ENCODE measurements at regions not wholly inside any gene's neighbourhood (a gene's known extent, or its start where the extent isn't known, plus 50 kb on each side); places are given as distances from the start of the nearest gene placed in this dataset.

DNA sequence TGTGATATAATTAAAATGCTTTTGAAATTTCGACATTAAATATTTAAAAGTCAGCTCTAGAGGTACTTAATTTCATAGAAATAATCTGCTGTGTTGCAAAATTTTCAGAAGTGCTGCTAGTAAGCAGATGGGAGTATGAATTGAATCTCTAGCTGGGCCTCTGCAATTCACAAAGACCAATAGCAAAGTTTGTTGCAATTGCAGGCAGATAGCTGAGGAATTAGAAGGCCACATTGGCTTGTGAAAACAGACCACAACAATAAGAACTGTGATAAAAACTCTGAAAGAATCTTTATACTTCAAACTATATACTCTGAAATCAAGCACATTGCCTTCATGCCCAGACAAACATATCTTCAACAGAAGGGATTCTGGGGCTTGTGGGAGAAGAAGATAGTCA lies 636.3 kb upstream of the SOX9 start:
- ChIA-PET POLR2A (ENCODE audit: unreplicated experiment) (no interaction called here), CTCF (no interaction called here)
- no peak overlapping the region for H3K9ac ChIP-seq (ENCODE audit: low read depth, low read length)
- H3K4me3 ChIP-seq (ENCODE audit: insufficient read depth, low read depth, low read length) = no peak overlapping the region
- H2AFZ ChIP-seq (replicated peaks; ENCODE audit: low read length, poor library complexity) = no peak overlapping the region
- no peak overlapping the region for H4K8ac ChIP-seq (ENCODE audit: low read depth in 2 of 2, low read length in 2 of 2)
- H3K4me2 ChIP-seq (ENCODE audit: low read depth, low read length) = no peak overlapping the region
- H3K79me1 ChIP-seq (ENCODE audit: low read depth in 1 of 2, low read length in 2 of 2) = no peaks in the 10 kb centered on the region
- H3K56ac ChIP-seq (ENCODE audit: extremely low read depth, insufficient read depth, low read length) = no peak overlapping the region
- H4K91ac ChIP-seq (ENCODE audit: insufficient read depth, low read depth, low read length) = no peak overlapping the region
- no peak overlapping the region for H3K14ac ChIP-seq (replicated peaks; ENCODE audit: low read depth, low read length)
- H3K36me3 ChIP-seq (ENCODE audit: control insufficient read depth, insufficient read depth, low read length) = no peaks in the 10 kb centered on the region
- no peaks in the 10 kb centered on the region for H3K4me1 ChIP-seq (ENCODE audit: control insufficient read depth, insufficient read depth, low read length)
- no peak overlapping the region for H3K27ac ChIP-seq (ENCODE audit: insufficient read depth, low read length)
- no TSS peak for BruUV-seq (replicated peaks)
- no peak overlapping the region for H2BK20ac ChIP-seq (ENCODE audit: low read depth, low read length)
- no peaks in the 10 kb centered on the region for H3K9me1 ChIP-seq (ENCODE audit: insufficient read depth, low read length)
- DNase-seq (no peak), ATAC-seq (ENCODE audit: low read depth) (no peak)
- H2AK5ac ChIP-seq (ENCODE audit: low read depth, low read length) = no peak overlapping the region
- no peak overlapping the region for H2AK9ac ChIP-seq (replicated peaks; ENCODE audit: low read depth, low read length, poor library complexity)
- H3K27me3 ChIP-seq (ENCODE audit: control insufficient read depth, insufficient read depth, low read length) = no peaks in the 10 kb centered on the region
- H3K4ac ChIP-seq (ENCODE audit: low read depth, low read length) = no peak overlapping the region
- no peaks in the 10 kb centered on the region for H3K9me3 ChIP-seq (ENCODE audit: control insufficient read depth, insufficient read depth, low read length)
- no peak overlapping the region for H4K5ac ChIP-seq (ENCODE audit: low read depth, low read length)
- no peak overlapping the region for H2BK5ac ChIP-seq (ENCODE audit: low read depth, low read length, poor library complexity, severe bottlenecking)
- H3K18ac ChIP-seq (ENCODE audit: low read depth, low read length) = no peak overlapping the region
- no peak overlapping the region for H3K23ac ChIP-seq (ENCODE audit: low read depth, low read length)
- in situ Hi-C loops (cut with MboI; ENCODE audit: low sequenced_read_pairs) (loop anchor here (10.0 kb wide), 1 partner anchor 620 kb away; no protein-coding TSS in a partner anchor), dilution Hi-C loops (cut with HindIII; ENCODE audit: low sequenced_read_pairs, unreplicated experiment) (no loop called here), intact Hi-C loops (cut with micrococcal nuclease) (no loop called here)
- TF ChIP-seq SMC3 (IDR thresholded peaks at IDR 0.05; ENCODE audit: low read depth, low read length) (no peak), FOS (IDR thresholded peaks at IDR 0.05; ENCODE audit: low read depth, low read length) (no peak), POLR2A (IDR thresholded peaks at IDR 0.05; ENCODE audit: low read depth, low read length) (no peak), RCOR1 (IDR thresholded peaks at IDR 0.05; ENCODE audit: insufficient replicate concordance, low read length) (no peak), BHLHE40 (IDR thresholded peaks at IDR 0.05; ENCODE audit: low read depth, low read length) (no peak), RAD21 (IDR thresholded peaks at IDR 0.05; ENCODE audit: low read length) (no peak), RFX5 (IDR thresholded peaks at IDR 0.05; ENCODE audit: low read depth, low read length) (no peak), MXI1 (IDR thresholded peaks at IDR 0.05; ENCODE audit: borderline replicate concordance, low read depth, low read length) (no peak), CHD1 (IDR thresholded peaks at IDR 0.05; ENCODE audit: low read depth, low read length) (no peak), MAFK (IDR thresholded peaks at IDR 0.05; ENCODE audit: low read depth, low read length) (no peak), MAZ (IDR thresholded peaks at IDR 0.05; ENCODE audit: borderline replicate concordance, low read depth, low read length) (no peak), NFE2L2 (IDR thresholded peaks at IDR 0.05; ENCODE audit: low read depth, low read length) (no peak), CEBPB (IDR thresholded peaks at IDR 0.05; ENCODE audit: low read depth, low read length) (no peak)
- TF ChIP-seq, protein P1, sequence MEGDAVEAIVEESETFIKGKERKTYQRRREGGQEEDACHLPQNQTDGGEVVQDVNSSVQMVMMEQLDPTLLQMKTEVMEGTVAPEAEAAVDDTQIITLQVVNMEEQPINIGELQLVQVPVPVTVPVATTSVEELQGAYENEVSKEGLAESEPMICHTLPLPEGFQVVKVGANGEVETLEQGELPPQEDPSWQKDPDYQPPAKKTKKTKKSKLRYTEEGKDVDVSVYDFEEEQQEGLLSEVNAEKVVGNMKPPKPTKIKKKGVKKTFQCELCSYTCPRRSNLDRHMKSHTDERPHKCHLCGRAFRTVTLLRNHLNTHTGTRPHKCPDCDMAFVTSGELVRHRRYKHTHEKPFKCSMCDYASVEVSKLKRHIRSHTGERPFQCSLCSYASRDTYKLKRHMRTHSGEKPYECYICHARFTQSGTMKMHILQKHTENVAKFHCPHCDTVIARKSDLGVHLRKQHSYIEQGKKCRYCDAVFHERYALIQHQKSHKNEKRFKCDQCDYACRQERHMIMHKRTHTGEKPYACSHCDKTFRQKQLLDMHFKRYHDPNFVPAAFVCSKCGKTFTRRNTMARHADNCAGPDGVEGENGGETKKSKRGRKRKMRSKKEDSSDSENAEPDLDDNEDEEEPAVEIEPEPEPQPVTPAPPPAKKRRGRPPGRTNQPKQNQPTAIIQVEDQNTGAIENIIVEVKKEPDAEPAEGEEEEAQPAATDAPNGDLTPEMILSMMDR (conservative IDR thresholded peaks at IDR 0.05; ENCODE audit: low read depth, low read length) = no peak
- TF ChIP-seq, protein P2, sequence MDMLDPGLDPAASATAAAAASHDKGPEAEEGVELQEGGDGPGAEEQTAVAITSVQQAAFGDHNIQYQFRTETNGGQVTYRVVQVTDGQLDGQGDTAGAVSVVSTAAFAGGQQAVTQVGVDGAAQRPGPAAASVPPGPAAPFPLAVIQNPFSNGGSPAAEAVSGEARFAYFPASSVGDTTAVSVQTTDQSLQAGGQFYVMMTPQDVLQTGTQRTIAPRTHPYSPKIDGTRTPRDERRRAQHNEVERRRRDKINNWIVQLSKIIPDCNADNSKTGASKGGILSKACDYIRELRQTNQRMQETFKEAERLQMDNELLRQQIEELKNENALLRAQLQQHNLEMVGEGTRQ (IDR thresholded peaks at IDR 0.05; ENCODE audit: low read depth, low read length) = no peak
- TF ChIP-seq, protein P3, sequence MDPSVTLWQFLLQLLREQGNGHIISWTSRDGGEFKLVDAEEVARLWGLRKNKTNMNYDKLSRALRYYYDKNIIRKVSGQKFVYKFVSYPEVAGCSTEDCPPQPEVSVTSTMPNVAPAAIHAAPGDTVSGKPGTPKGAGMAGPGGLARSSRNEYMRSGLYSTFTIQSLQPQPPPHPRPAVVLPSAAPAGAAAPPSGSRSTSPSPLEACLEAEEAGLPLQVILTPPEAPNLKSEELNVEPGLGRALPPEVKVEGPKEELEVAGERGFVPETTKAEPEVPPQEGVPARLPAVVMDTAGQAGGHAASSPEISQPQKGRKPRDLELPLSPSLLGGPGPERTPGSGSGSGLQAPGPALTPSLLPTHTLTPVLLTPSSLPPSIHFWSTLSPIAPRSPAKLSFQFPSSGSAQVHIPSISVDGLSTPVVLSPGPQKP (IDR thresholded peaks at IDR 0.05; ENCODE audit: borderline replicate concordance, low read depth, low read length) = no peak
- H4K20me1 ChIP-seq (ENCODE audit: insufficient read depth, low read length) = no peaks in the 10 kb centered on the region
- no CpG with 5 or more reads among the region's 1 CpG for WGBS, 2 experiments (ENCODE audit: extremely low coverage in 2 of 2, insufficient read length in 1 of 2)
- H2BK120ac ChIP-seq (ENCODE audit: low read depth, low read length) = no peak overlapping the region
- H2BK15ac ChIP-seq (ENCODE audit: low read depth, low read length) = no peak overlapping the region

All from IMR-90 (cell line).